Caco-2 (cell line): ENCODE measurements at regions not wholly inside any gene's neighbourhood (a gene's known extent, or its start where the extent isn't known, plus 50 kb on each side); places are given as distances from the start of the nearest gene placed in this dataset.

ENCODE experiments used
- BruUV-seq: library from RNA; stranded (reverse); fragments of 400-500 nt; replicated peaks from 2 replicates; lab custom pipeline; 2021; lab: Mats Ljungman, UMichigan
- CTCF ChIA-PET: fragments of 300-600 bp; sonication (Branson Sonifier 250); formaldehyde crosslinking; loops from one replicate; lab custom pipeline; 2022; ENCODE audit warnings: antibody characterized with exemption; lab: Charles Lee
- POLR2A ChIA-PET: fragments of 300-600 bp; sonication (Branson Sonifier 250); formaldehyde crosslinking; loops from one replicate; lab custom pipeline; 2022; ENCODE audit warnings: antibody characterized with exemption; lab: Charles Lee
- DNase-seq, 2 experiments: peaks; one replicate each; pipeline versions ENCODE4 v3.0.0 to v3.0.0-alpha.2; 2020 to 2022
- H3K27me3 ChIP-seq: replicated peaks from 2 replicates; pipeline ENCODE4 v1.6.0; 2011; ENCODE audit warnings: low read length; ENCODE audit not compliant: control insufficient read depth, insufficient read depth
- H3K36me3 ChIP-seq: 2 replicates; pipeline ENCODE4 v1.5.1; 2011; ENCODE audit warnings: low read length; ENCODE audit not compliant: control insufficient read depth, insufficient read depth
- H3K4me1 ChIP-seq: fragments of 250-450 bp; sonication (Bioruptor Pico); 2 replicates; pipeline ENCODE4 v1.5.1; 2020; ENCODE audit warnings: mild to moderate bottlenecking
- H3K4me3 ChIP-seq: 2 replicates; pipeline ENCODE4 v1.5.1; 2011; ENCODE audit warnings: low read depth, mild to moderate bottlenecking, control low read depth, low read length
- H3K9me3 ChIP-seq: fragments of 250-450 bp; sonication (Bioruptor Pico); 2 replicates; pipeline ENCODE4 v1.5.1; 2020; ENCODE audit warnings: mild to moderate bottlenecking, moderate library complexity
- H3K27ac Mint-ChIP-seq: one replicate; pipeline ENCODE4 v1.8.0; 2022; ENCODE audit warnings: mixed read lengths; ENCODE audit not compliant: unreplicated experiment
- H3K27me3 Mint-ChIP-seq: one replicate; pipeline ENCODE4 v1.8.0; 2022; ENCODE audit warnings: mixed read lengths; ENCODE audit not compliant: insufficient read depth, unreplicated experiment
- H3K36me3 Mint-ChIP-seq: one replicate; pipeline ENCODE4 v1.8.0; 2022; ENCODE audit warnings: mild to moderate bottlenecking, mixed read lengths; ENCODE audit not compliant: insufficient read depth, unreplicated experiment
- H3K4me1 Mint-ChIP-seq: one replicate; pipeline ENCODE4 v1.8.0; 2022; ENCODE audit warnings: low read depth, mixed read lengths; ENCODE audit not compliant: unreplicated experiment
- H3K4me3 Mint-ChIP-seq: one replicate; pipeline ENCODE4 v1.8.0; 2022; ENCODE audit warnings: mild to moderate bottlenecking, moderate library complexity, mixed read lengths; ENCODE audit not compliant: unreplicated experiment
- H3K9me3 Mint-ChIP-seq: one replicate; pipeline ENCODE4 v1.8.0; 2022; ENCODE audit warnings: mixed read lengths; ENCODE audit not compliant: unreplicated experiment
- CTCF ChIP-seq, 2 experiments: fragments of 200-600 bp in 1 of 2; IDR thresholded peaks; 1 replicate in 1 of 2; 2 replicates in 1 of 2; pipeline versions ENCODE4 v1.5.1 to v1.8.0; 2011 to 2022; ENCODE audit warnings: antibody characterized with exemption in 1 of 2, control low read depth in 1 of 2, inconsistent platforms in 1 of 2, low read depth in 1 of 2, low read length in 1 of 2, mild to moderate bottlenecking in 1 of 2, moderate library complexity in 1 of 2; ENCODE audit not compliant: insufficient read depth in 1 of 2, severe bottlenecking in 1 of 2, unreplicated experiment in 1 of 2
- intact Hi-C: fragments of 100-400 bp; cut with micrococcal nuclease; formaldehyde crosslinking; loops from one replicate; pipeline ENCODE4 v1.10.0; 2022; ENCODE audit not compliant: unreplicated experiment

GRCh38 chr9:126028746-126029145 is 281.6 kb downstream of the PBX3 start:
- POLR2A ChIA-PET = interaction anchor here (0.7 kb wide), 1 partner anchor 1068 kb away, joined by 4 read pairs; no protein-coding TSS in a partner anchor
- no peaks in the 10 kb centered on the region for H3K4me1 Mint-ChIP-seq
- CTCF ChIA-PET = no interaction called here

GRCh38 chr9:126030716-126031115 is 283.5 kb downstream of the PBX3 start:
- Histone ChIP-seq H3K27me3 (no peaks in the 10 kb centered on the region), H3K4me3 (no peak overlapping the region), H3K4me1 (no peaks in the 10 kb centered on the region), H3K36me3 (no peaks in the 10 kb centered on the region), H3K9me3 (no peaks in the 10 kb centered on the region)
- no peaks in the 10 kb centered on the region for H3K36me3 Mint-ChIP-seq
- H3K4me3 Mint-ChIP-seq = no peak overlapping the region
- intact Hi-C loops = no loop called here
- H3K27ac Mint-ChIP-seq = no peak overlapping the region
- no peaks in the 10 kb centered on the region for H3K9me3 Mint-ChIP-seq
- no peaks in the 10 kb centered on the region for H3K27me3 Mint-ChIP-seq
- DNase-seq = no peak
- no peaks in the 10 kb centered on the region for H3K4me1 Mint-ChIP-seq
- ChIA-PET POLR2A (no interaction called here), CTCF (no interaction called here)
- TF ChIP-seq CTCF (IDR thresholded peaks at IDR 0.05; ENCODE audit: insufficient read depth in 1 of 2, low read depth in 1 of 2, low read length in 1 of 2, severe bottlenecking in 1 of 2, unreplicated experiment in 1 of 2) = no peak
- no TSS peak for BruUV-seq

More at GRCh38 chr9:126028746-126029145, 281.6 kb downstream of the PBX3 start:
- no peaks in the 10 kb centered on the region for H3K36me3 ChIP-seq
- H3K27ac Mint-ChIP-seq = no peak overlapping the region
- H3K4me1 ChIP-seq = no peaks in the 10 kb centered on the region
- H3K4me3 Mint-ChIP-seq = no peak overlapping the region
- no peaks in the 10 kb centered on the region for H3K9me3 Mint-ChIP-seq
- H3K36me3 Mint-ChIP-seq = no peaks in the 10 kb centered on the region
- no peaks in the 10 kb centered on the region for H3K27me3 ChIP-seq
- no peak for DNase-seq
- no TSS peak for BruUV-seq
- no peak overlapping the region for H3K4me3 ChIP-seq
- intact Hi-C loops = no loop called here
- H3K27me3 Mint-ChIP-seq = no peaks in the 10 kb centered on the region
- no peaks in the 10 kb centered on the region for H3K9me3 ChIP-seq
- no peak for TF ChIP-seq CTCF (IDR thresholded peaks at IDR 0.05; ENCODE audit: insufficient read depth in 1 of 2, low read depth in 1 of 2, low read length in 1 of 2, severe bottlenecking in 1 of 2, unreplicated experiment in 1 of 2)

GRCh38 chr9:126031116-126031515 is 283.9 kb downstream of the PBX3 start:
- Histone ChIP-seq H3K4me1 (no peaks in the 10 kb centered on the region), H3K4me3 (no peak overlapping the region), H3K9me3 (no peaks in the 10 kb centered on the region), H3K27me3 (no peaks in the 10 kb centered on the region), H3K36me3 (no peaks in the 10 kb centered on the region)
- H3K4me1 Mint-ChIP-seq = no peaks in the 10 kb centered on the region
- CTCF ChIA-PET = no interaction called here
- H3K27ac Mint-ChIP-seq = no peak overlapping the region
- no peaks in the 10 kb centered on the region for H3K9me3 Mint-ChIP-seq
- H3K4me3 Mint-ChIP-seq = no peak overlapping the region
- POLR2A ChIA-PET = no interaction called here
- intact Hi-C loops = no loop called here
- no TSS peak for BruUV-seq
- DNase-seq = no peak
- H3K27me3 Mint-ChIP-seq = no peaks in the 10 kb centered on the region
- H3K36me3 Mint-ChIP-seq = no peaks in the 10 kb centered on the region
- TF ChIP-seq CTCF (IDR thresholded peaks at IDR 0.05; ENCODE audit: insufficient read depth in 1 of 2, low read depth in 1 of 2, low read length in 1 of 2, severe bottlenecking in 1 of 2, unreplicated experiment in 1 of 2) = no peak
